Panc1 (cell line): ENCODE measurements at regions not wholly inside any gene's neighbourhood (a gene's known extent, or its start where the extent isn't known, plus 50 kb on each side); places are given as distances from the start of the nearest gene placed in this dataset.

ENCODE experiments used
- CTCF ChIP-seq: fragments of 450-650 bp; IDR thresholded peaks from 2 replicates; pipeline ENCODE4 v1.5.1; 2017; ENCODE audit warnings: mild to moderate bottlenecking
- POLR2AphosphoS5 ChIP-seq: IDR thresholded peaks from 2 replicates; pipeline ENCODE4 v1.6.1; 2012; ENCODE audit warnings: mild to moderate bottlenecking, low read depth, low read length, moderate library complexity
- TF ChIP-seq, protein P1 (sequence below), 2 experiments: IDR thresholded peaks; 2 replicates each; pipeline ENCODE4 v1.6.1; 2011 to 2012; ENCODE audit warnings: low read depth in 2 of 2, control low read depth in 1 of 2, low read length in 1 of 2, mild to moderate bottlenecking in 1 of 2, moderate library complexity in 1 of 2; ENCODE audit not compliant: insufficient read depth in 1 of 2

- TF ChIP-seq CTCF (no peak), POLR2AphosphoS5 (no peak)
- TF ChIP-seq, protein P1, sequence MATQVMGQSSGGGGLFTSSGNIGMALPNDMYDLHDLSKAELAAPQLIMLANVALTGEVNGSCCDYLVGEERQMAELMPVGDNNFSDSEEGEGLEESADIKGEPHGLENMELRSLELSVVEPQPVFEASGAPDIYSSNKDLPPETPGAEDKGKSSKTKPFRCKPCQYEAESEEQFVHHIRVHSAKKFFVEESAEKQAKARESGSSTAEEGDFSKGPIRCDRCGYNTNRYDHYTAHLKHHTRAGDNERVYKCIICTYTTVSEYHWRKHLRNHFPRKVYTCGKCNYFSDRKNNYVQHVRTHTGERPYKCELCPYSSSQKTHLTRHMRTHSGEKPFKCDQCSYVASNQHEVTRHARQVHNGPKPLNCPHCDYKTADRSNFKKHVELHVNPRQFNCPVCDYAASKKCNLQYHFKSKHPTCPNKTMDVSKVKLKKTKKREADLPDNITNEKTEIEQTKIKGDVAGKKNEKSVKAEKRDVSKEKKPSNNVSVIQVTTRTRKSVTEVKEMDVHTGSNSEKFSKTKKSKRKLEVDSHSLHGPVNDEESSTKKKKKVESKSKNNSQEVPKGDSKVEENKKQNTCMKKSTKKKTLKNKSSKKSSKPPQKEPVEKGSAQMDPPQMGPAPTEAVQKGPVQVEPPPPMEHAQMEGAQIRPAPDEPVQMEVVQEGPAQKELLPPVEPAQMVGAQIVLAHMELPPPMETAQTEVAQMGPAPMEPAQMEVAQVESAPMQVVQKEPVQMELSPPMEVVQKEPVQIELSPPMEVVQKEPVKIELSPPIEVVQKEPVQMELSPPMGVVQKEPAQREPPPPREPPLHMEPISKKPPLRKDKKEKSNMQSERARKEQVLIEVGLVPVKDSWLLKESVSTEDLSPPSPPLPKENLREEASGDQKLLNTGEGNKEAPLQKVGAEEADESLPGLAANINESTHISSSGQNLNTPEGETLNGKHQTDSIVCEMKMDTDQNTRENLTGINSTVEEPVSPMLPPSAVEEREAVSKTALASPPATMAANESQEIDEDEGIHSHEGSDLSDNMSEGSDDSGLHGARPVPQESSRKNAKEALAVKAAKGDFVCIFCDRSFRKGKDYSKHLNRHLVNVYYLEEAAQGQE (IDR thresholded peaks at IDR 0.05; ENCODE audit: insufficient read depth in 1 of 2, low read depth in 2 of 2, low read length in 1 of 2), result no peak
These were observed 61.9 kb upstream of the TAB3 start for GRCh38 chrX:30951003-30951402.
